H1 (cell line): ENCODE measurements at regions not wholly inside any gene's neighbourhood (a gene's known extent, or its start where the extent isn't known, plus 50 kb on each side); places are given as distances from the start of the nearest gene placed in this dataset.

Experiments
- HDAC2 ChIP-seq, 2 experiments: fragments of 300-600 bp in 1 of 2; sonication (generic) in 1 of 2; IDR thresholded peaks; 2 replicates each; pipeline ENCODE4 v1.6.1; 2011 to 2012; ENCODE audit warnings: low read depth in 2 of 2, low read length in 2 of 2, mild to moderate bottlenecking in 2 of 2, moderate library complexity in 2 of 2, borderline replicate concordance in 1 of 2, inconsistent platforms in 1 of 2
- TAF1 ChIP-seq: IDR thresholded peaks from 2 replicates; pipeline ENCODE4 v1.6.1; 2011; ENCODE audit warnings: mild to moderate bottlenecking, low read depth, low read length
- TAF7 ChIP-seq: optimal IDR thresholded peaks from 2 replicates; pipeline ENCODE3; 2011; ENCODE audit warnings: low read depth, mild to moderate bottlenecking, inconsistent platforms, low read length, moderate library complexity, borderline replicate concordance

GRCh38 chr10:91713461-91714072 is 80.7 kb upstream of the PPP1R3C start (continued):
- TF ChIP-seq TAF7 = no peak
- no peak for TF ChIP-seq HDAC2 (IDR thresholded peaks at IDR 0.05; ENCODE audit: borderline replicate concordance in 1 of 2, low read depth in 2 of 2, low read length in 2 of 2)
- TF ChIP-seq TAF1 = no peak
